ENCODE measurements at regions not wholly inside any gene's neighbourhood (a gene's known extent, or its start where the extent isn't known, plus 50 kb on each side); places are given as distances from the start of the nearest gene placed in this dataset.

GRCh38 chr2:2862386-2862785, 515.2 kb downstream of the EIPR1 start:
- TF ChIP-seq RAD21 (IDR thresholded peaks at IDR 0.05 in 1 of 2, conservative IDR thresholded peaks at IDR 0.05 in 1 of 2; ENCODE audit: low read depth in 2 of 2, low read length in 2 of 2) (no peak), NRF1 (IDR thresholded peaks at IDR 0.05; ENCODE audit: low read depth, low read length) (no peak), CHD2 (IDR thresholded peaks at IDR 0.05; ENCODE audit: low read length) (no peak), MAX (IDR thresholded peaks at IDR 0.05) (no peak), POLR2A (IDR thresholded peaks at IDR 0.05; ENCODE audit: control extremely low read depth in 1 of 2, low read depth in 2 of 2, low read length in 2 of 2) (no peak), BCL11A (IDR thresholded peaks at IDR 0.05; ENCODE audit: low read depth in 2 of 2, low read length in 2 of 2) (no peak), E2F6 (IDR thresholded peaks at IDR 0.05) (no peak), CTCF (IDR thresholded peaks at IDR 0.05; ENCODE audit: control extremely low read depth in 1 of 3, insufficient read depth in 1 of 3, low read depth in 1 of 3, low read length in 3 of 3) (no peak), TAF7 (optimal IDR thresholded peaks at IDR 0.05; ENCODE audit: borderline replicate concordance, low read depth, low read length) (no peak), EZH2 (IDR thresholded peaks at IDR 0.05; ENCODE audit: low read depth, low read length, severe bottlenecking) (no peak)

Measured in H1 (cell line).